NCI-H1436 (cell line): ENCODE measurements at regions not wholly inside any gene's neighbourhood (a gene's known extent, or its start where the extent isn't known, plus 50 kb on each side); places are given as distances from the start of the nearest gene placed in this dataset.

Experiments
- DNase-seq: peaks from one replicate; lab custom pipeline; 2025; lab: John Stamatoyannopoulos, UW

GRCh38 chr1:29643281-29643680 lies 407.0 kb downstream of the PTPRU start:
- DNase-seq: no peak

- DNase-seq: no peak
Observed at GRCh38 chr1:29642519-29642918, 406.2 kb downstream of the PTPRU start.

- no peak for DNase-seq
Observed at GRCh38 chr1:29641921-29642320, 405.6 kb downstream of the PTPRU start.

- peak; percentile 17 for DNase-seq
Observed at GRCh38 chr1:29640428-29640785, 404.1 kb downstream of the PTPRU start.

GRCh38 chr1:29639741-29640427 lies 403.6 kb downstream of the PTPRU start:
- no peak for DNase-seq

- DNase-seq: no peak
Observed at GRCh38 chr1:29639156-29639736, 402.9 kb downstream of the PTPRU start.

- DNase-seq: no peak
Observed at GRCh38 chr1:29638281-29638680, 402.0 kb downstream of the PTPRU start.

- no peak for DNase-seq
Observed at GRCh38 chr1:29636936-29637335, 400.6 kb downstream of the PTPRU start.

GRCh38 chr1:29635501-29636263 lies 399.4 kb downstream of the PTPRU start:
- no peak for DNase-seq

- no peak for DNase-seq
Observed at GRCh38 chr1:29634746-29635335, 398.5 kb downstream of the PTPRU start.

- no peak for DNase-seq
Observed at GRCh38 chr1:29634324-29634723, 398.0 kb downstream of the PTPRU start.

GRCh38 chr1:29633771-29634170 lies 397.4 kb downstream of the PTPRU start:
- peak; percentile 16 for DNase-seq

GRCh38 chr1:29632806-29633615 lies 396.7 kb downstream of the PTPRU start:
- no peak for DNase-seq

GRCh38 chr1:29631836-29632805 lies 395.8 kb downstream of the PTPRU start:
- no peak for DNase-seq

GRCh38 chr1:29631361-29631760 lies 395.0 kb downstream of the PTPRU start:
- DNase-seq: no peak

GRCh38 chr1:29630756-29631155 lies 394.4 kb downstream of the PTPRU start:
- DNase-seq: no peak

GRCh38 chr1:29629814-29630516 lies 393.6 kb downstream of the PTPRU start:
- DNase-seq: no peak

GRCh38 chr1:29629401-29629800 lies 393.1 kb downstream of the PTPRU start:
- DNase-seq: no peak

GRCh38 chr1:29628190-29628589 lies 391.9 kb downstream of the PTPRU start:
- no peak for DNase-seq

GRCh38 chr1:29626726-29627125 lies 390.4 kb downstream of the PTPRU start:
- DNase-seq: no peak
